Fibroblast of upper back skin (primary cell): ENCODE measurements at regions not wholly inside any gene's neighbourhood (a gene's known extent, or its start where the extent isn't known, plus 50 kb on each side); places are given as distances from the start of the nearest gene placed in this dataset.

ENCODE experiments used
- DNase-seq: peaks from one replicate; pipeline ENCODE4 v3.0.0-alpha.2; 2013

DNA sequence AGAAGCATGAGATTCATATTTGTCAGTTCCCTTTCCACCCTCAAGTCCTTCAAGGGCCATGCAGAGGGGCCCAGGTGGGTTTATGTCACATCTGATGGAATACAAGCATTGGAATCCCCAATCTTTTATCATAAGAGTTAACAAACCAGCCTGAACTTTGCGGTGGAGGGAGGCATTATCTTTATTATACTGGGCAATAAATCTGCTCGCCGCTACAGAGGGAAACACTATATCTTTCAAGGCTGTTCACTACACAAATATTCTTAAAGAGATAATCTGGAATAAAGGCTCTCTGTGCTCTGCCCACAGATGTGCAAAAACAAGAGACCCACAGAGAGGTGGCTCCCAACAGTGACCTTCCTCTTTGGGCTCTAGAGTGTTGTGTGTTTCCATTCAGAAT, 153.6 kb upstream of the PLEKHA5 start:
- no peak for DNase-seq

GRCh38 chr12:18979401-18980126, 150.0 kb upstream of the PLEKHA5 start:
- DNase-seq, result no peak

GRCh38 chr12:18981732-18982131, 147.8 kb upstream of the PLEKHA5 start:
- DNase-seq, result no peak

- DNase-seq, result no peak
Measured at GRCh38 chr12:18982226-18982949, 147.1 kb upstream of the PLEKHA5 start.

- DNase-seq, result no peak
Measured at GRCh38 chr12:18983854-18984253, 145.7 kb upstream of the PLEKHA5 start.

DNA sequence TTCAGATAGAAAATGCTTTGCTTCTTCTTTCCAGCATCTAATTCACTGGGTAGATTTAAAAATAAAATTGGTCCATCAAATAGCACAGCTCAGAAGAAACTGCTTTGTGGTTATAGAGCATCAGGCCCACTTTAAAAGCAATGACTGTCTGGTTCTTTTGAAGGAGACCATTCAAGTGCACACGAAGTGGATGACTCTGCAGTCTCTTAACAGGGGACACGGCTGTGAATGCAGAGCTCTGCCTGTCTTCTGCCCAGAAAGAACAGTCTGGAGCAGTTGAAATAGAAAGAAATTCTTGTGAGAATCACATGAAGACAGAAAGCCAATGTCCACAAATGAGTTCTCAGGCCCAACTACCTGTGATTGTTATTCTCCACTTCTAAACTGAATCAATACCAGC, 138.7 kb upstream of the PLEKHA5 start:
- no peak for DNase-seq

DNA sequence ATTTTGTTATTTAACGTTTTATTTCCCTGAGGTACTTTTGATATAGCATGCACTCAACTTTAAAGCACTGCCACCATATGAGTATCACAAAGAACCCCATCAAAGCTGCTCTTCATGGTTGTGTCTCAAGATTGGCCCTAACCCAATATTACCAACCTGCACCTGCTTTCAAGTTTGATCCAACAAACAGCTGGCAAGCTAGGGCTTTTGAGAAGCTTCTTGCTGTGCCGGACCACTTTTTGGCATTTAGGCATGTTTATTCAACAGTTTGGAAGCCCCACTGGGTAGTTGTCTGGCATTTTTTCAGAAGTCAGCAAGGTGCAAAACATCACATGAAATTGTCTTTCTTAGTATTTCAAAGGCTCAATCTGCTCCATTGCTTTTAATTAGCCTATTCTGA, 137.2 kb upstream of the PLEKHA5 start:
- DNase-seq, result no peak

- peak; percentile 85 for DNase-seq
Measured at GRCh38 chr12:18998343-18999261, 130.9 kb upstream of the PLEKHA5 start.

GRCh38 chr12:19000836-19001235, 128.7 kb upstream of the PLEKHA5 start:
- no peak for DNase-seq

GRCh38 chr12:19002216-19002615, 127.3 kb upstream of the PLEKHA5 start:
- DNase-seq, result no peak

GRCh38 chr12:19003141-19003540, 126.4 kb upstream of the PLEKHA5 start:
- no peak for DNase-seq

DNA sequence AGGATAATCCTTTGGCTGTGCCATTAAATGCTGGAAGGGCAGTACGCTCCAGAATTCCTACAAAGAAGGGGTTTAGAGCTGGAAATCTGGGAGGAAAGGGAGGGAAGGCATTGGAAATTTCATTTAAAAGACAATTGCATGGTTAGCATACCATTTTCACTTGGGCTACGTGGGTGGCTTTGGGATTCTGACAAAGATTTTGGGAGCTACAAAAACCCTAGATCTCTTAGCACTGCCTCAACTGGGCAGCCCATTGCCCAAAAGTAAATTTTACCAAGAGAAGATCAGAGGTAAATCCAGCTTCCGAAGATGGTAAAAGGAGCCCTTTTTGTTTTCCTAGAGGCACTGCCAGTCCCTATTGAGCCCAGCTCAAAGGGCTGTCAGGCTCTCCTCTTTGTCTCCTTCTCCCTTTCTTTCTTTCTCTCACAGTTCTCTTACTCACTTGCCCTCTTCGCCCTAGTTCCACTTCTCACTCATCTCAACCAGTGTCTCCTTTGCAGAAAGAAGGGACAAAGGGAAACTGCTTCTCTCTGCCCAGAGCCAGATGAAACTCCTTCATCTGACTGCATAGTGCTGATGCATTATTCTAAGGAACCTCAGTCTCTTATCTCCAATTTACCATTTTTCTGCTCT, 125.4 kb upstream of the PLEKHA5 start:
- no peak for DNase-seq

DNA sequence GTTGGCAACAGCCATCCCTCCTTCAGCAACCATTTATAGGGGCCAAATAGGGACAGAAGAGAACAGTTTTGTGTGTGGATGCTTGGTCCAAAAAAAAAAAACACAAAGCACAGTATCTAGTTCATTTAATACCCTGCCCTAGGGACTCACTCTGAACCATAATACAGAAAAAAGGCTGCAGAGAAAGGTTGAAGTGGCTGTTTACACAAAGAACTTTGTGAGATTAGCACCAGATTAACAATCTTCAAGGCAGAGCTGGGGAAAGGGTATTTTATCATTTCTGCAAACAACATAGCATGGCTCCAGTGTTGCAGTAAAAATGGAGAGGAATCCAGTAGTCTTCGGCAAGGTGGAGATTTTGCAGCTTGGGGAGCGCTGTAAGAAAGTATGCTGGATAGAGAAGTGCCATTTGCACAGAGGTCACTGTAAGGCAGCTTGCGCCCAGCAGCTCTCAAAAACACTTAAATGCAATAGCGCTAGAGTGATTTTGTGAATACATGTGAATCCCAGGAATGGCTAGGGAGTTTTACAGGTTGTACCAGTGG, 124.2 kb upstream of the PLEKHA5 start:
- DNase-seq, result no peak

GRCh38 chr12:19006626-19007137, 122.9 kb upstream of the PLEKHA5 start:
- no peak for DNase-seq

DNA sequence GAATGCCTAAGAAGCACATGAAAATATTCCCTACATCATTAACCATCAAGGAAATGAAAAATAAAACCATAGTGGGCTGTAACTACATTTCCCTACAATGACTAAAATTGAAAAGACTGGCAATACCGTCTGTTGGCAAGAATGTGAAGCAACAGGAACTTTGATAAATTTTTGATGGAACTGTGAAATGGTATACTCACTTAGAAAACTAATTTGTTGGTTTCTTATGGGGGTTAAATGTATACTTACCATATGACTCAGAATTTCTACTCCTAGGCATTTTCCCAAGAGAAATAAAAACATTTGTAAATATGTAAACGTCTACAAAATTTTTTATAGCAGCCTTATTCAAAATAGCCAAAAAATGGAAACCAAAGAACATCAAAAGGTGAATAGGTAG, 121.4 kb upstream of the PLEKHA5 start:
- no peak for DNase-seq

GRCh38 chr12:19010087-19010486, 119.4 kb upstream of the PLEKHA5 start:
- no peak for DNase-seq

- DNase-seq, result no peak
Measured at GRCh38 chr12:19010726-19011125, 118.8 kb upstream of the PLEKHA5 start.

DNA sequence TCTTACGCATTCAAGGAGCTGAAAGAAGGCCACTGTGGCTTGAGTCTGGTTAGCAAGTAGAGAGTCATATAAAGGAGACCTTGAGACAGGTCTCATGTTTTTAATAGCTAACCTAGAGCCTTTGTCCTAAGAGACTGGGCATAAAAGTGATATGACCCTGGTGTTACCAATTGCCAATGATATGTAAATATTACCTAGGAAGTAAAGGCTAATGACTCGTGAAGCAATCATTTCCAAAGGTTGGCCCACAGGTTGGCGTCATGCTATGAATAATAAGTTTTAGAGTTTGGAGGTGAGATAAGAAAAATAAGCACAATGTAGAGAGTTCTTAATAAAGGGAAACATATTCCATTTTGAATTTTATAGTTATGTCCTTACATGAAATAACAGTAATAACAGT, 116.6 kb upstream of the PLEKHA5 start:
- DNase-seq, result no peak

- DNase-seq, result peak; percentile 19
Measured at GRCh38 chr12:19014240-19014639, 115.3 kb upstream of the PLEKHA5 start.

DNA sequence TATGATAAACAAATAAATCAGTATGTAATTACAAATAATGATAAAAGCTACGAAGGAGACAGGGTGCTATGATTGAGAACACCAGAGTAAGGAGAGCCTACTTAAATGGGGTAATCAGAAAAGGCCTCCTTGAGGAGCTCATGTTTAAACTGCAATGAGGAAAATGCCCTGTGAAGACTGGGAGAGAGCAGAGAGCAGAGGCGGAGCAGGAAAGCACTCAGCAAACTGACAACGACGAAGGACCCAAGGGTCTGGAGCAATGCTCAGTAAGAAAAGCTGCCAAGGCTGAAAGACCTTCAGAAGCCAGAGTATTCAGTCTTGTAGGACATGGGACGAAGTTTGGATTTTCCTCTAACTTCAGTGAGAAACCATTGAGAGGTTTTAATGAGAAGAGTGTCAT, 114.2 kb upstream of the PLEKHA5 start:
- no peak for DNase-seq

GRCh38 chr12:19018302-19018970, 111.1 kb upstream of the PLEKHA5 start:
- peak; percentile 91 for DNase-seq

GRCh38 chr12:19021240-19021639, 108.3 kb upstream of the PLEKHA5 start:
- no peak for DNase-seq
